T-helper 1 cell treated with Interleukin-12 subunit alpha and Interleukin-12 subunit beta and Interleukin-4 antibody, amounts not matched to agents 30 μg/mL and 1 μg/mL, for 36 hours (primary cell): ENCODE measurements at regions not wholly inside any gene's neighbourhood (a gene's known extent, or its start where the extent isn't known, plus 50 kb on each side); places are given as distances from the start of the nearest gene placed in this dataset.

ENCODE experiments used
- H3K27ac Mint-ChIP-seq: one replicate; pipeline ENCODE4 v1.8.0; 2021; ENCODE audit warnings: mild to moderate bottlenecking, mixed read lengths
- H3K27me3 Mint-ChIP-seq: one replicate; pipeline ENCODE4 v1.8.0; 2021; ENCODE audit warnings: low read depth, mixed read lengths
- H3K36me3 Mint-ChIP-seq: one replicate; pipeline ENCODE4 v1.8.0; 2021; ENCODE audit warnings: low read depth, mixed read lengths
- H3K4me1 Mint-ChIP-seq: one replicate; pipeline ENCODE4 v1.8.0; 2021; ENCODE audit warnings: low read depth, mixed read lengths
- H3K4me3 Mint-ChIP-seq: one replicate; pipeline ENCODE4 v1.8.0; 2021; ENCODE audit warnings: mild to moderate bottlenecking, moderate library complexity, mixed read lengths
- H3K9me3 Mint-ChIP-seq: one replicate; pipeline ENCODE4 v1.8.0; 2021; ENCODE audit warnings: mixed read lengths

DNA sequence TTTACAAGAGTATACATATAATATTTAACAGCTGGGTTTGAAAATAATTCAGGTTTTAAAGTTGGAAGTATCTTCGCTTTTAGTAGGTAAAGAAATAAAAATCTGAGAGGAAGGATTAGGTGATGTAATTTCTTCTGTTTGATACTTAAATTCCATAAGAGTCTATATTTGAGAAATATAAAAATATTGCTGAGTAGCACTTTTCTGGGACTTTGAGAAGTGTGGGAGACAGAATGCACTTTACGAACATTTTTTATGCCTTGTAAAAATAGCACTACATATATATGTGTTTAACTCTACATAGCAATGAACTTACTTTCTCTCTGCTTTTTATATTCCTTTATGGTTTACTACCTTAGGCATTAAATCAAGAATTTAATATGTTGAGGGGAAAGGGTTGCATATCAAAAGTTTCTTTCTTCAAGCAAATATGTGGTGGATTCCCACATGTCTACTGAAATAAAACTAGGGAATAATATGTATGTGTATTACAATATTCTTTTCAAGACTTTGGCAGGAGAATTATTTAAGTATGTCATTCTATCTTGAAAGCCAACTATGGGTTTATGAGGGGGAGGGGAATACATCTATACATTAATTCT is 266.7 kb upstream of the ADAMTS5 start:
- Mint-ChIP-seq H3K27me3 (no peaks in the 10 kb centered on the region), H3K4me1 (no peaks in the 10 kb centered on the region), H3K9me3 (no peaks in the 10 kb centered on the region), H3K4me3 (no peak overlapping the region), H3K27ac (no peak overlapping the region), H3K36me3 (no peaks in the 10 kb centered on the region)

DNA sequence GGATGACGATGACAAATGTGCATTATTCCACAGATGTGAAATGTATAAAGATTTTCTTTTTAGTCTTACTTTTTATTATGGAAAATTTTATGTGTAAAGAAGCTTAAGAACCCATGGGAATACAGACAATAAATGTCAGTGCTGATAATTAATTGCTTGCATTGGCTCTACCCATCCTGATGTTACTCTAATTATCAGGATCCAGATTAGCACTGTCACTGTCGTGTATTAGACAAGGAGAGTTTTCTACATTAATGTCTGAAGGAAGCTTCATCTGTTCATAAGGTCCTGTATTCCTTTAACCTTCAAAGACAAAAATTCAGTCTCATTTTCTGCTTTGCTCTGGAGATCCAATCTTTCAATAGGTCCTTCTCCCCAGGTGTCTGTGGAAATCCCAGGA is 259.1 kb upstream of the ADAMTS5 start:
- Mint-ChIP-seq H3K36me3 (no peaks in the 10 kb centered on the region), H3K27me3 (no peaks in the 10 kb centered on the region), H3K27ac (no peak overlapping the region), H3K4me1 (no peaks in the 10 kb centered on the region), H3K9me3 (peaks cover 4% of the 10 kb centered on the region), H3K4me3 (no peak overlapping the region)

DNA sequence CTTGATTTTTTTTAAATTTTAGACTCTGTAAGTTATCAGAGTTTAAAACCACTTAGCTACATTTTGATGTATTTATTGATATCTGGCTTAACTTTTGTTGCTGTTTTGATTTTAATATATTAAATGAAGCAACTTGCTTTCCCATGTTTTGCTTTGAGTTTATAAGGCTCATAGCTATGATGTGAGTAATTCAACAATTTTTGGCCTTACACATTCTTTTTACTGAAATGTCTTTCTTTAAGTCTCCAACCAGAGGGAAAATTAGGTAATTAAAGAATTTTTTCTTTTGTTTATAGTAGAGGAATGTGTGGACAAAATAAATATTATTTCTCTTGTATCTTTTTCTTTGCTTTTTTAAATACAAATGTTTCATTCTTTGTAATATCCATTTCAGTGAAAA is 258.3 kb upstream of the ADAMTS5 start:
- peaks cover 4% of the 10 kb centered on the region for H3K9me3 Mint-ChIP-seq
- no peaks in the 10 kb centered on the region for H3K4me1 Mint-ChIP-seq
- no peak overlapping the region for H3K4me3 Mint-ChIP-seq

DNA sequence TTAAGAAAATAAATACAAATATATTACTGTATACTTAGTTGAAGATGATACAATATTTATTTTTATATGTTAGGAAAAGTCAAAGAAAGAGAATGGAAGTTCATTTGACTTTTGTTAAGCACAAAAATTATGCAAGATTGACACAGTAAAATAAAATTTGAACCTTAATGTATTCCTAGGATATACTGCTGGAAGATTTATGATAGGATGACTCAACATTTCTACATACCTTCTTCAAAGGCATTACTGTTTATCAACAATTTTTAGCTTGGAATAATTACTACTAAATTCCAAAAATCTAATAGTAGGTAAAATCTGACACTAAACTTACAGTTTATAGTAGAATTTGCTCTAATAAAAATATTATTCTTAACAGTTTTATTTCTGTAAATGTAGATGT is 257.3 kb upstream of the ADAMTS5 start:
- peaks cover 4% of the 10 kb centered on the region for H3K9me3 Mint-ChIP-seq
- H3K27ac Mint-ChIP-seq, result no peak overlapping the region
- H3K36me3 Mint-ChIP-seq, result no peaks in the 10 kb centered on the region
- H3K27me3 Mint-ChIP-seq, result no peaks in the 10 kb centered on the region
- H3K4me1 Mint-ChIP-seq, result no peaks in the 10 kb centered on the region
- H3K4me3 Mint-ChIP-seq, result no peak overlapping the region

More for the DNA sequence above, 258.3 kb upstream of the ADAMTS5 start:
- no peaks in the 10 kb centered on the region for H3K27me3 Mint-ChIP-seq
- H3K36me3 Mint-ChIP-seq, result no peaks in the 10 kb centered on the region
- no peak overlapping the region for H3K27ac Mint-ChIP-seq

DNA sequence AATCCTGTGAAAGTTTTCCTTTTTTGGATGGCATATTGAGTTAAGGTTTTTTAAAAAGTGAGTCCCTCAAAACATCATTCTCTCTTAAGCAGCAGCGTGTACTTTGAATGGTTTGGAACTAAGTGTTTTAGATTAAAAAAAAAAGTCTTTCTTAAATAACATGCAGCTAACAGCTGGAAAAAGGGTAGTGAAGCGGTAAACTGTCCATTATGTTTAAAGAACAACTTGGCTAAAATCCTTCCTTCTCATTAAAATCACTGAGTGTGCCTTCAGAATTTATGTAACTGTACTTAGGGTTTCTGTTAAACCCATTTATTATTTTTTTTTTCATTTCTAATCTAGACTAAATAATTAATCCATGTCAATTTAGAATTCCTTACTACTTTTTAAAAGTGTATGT is 254.2 kb upstream of the ADAMTS5 start:
- Mint-ChIP-seq H3K4me1 (no peaks in the 10 kb centered on the region), H3K27me3 (no peaks in the 10 kb centered on the region), H3K27ac (no peak overlapping the region), H3K36me3 (no peaks in the 10 kb centered on the region), H3K9me3 (peaks cover 14% of the 10 kb centered on the region), H3K4me3 (no peak overlapping the region)

DNA sequence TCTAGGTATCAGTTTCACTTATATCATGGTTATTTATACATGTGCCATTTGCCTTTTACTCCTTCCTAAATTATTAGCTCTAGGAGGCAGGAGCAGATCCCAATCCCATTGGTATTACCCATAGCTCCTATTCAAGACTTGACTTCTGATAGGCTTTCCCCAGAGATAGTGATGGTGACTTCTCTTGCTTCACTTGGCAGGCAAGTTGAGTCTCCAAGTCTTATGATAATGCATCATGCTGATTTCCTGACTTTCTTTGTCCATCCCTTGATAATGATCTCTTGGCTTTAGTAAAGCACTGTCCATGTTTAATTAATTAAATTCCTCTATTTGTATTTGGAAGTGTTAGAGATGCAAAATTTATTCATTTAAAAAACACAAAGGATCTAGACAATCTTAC is 253.5 kb upstream of the ADAMTS5 start:
- Mint-ChIP-seq H3K27ac (no peak overlapping the region), H3K4me1 (no peaks in the 10 kb centered on the region), H3K36me3 (no peaks in the 10 kb centered on the region), H3K27me3 (no peaks in the 10 kb centered on the region), H3K9me3 (peaks cover 11% of the 10 kb centered on the region), H3K4me3 (no peak overlapping the region)

DNA sequence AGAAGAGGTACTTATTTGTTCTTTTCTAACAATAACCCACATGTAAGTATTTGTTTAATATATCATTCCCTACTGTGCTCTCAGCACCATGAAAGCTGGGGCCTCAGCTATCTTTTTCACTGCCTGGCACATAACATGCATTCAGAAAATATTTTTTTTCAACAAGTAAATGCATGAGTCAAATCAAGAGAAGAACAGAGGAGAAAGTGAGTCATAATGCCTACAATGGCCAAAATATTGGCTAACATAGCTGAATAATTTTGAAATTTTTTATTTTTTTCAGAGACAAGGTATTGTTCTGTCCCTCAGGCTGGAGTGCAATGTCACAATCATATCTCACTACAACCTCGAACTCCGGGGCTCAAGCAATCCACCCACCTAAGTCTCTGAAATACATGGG is 252.2 kb upstream of the ADAMTS5 start:
- Mint-ChIP-seq H3K4me1 (no peaks in the 10 kb centered on the region), H3K9me3 (peaks cover 10% of the 10 kb centered on the region), H3K36me3 (no peaks in the 10 kb centered on the region), H3K27me3 (no peaks in the 10 kb centered on the region), H3K4me3 (no peak overlapping the region), H3K27ac (no peak overlapping the region)

- Mint-ChIP-seq H3K27me3 (no peaks in the 10 kb centered on the region), H3K4me1 (no peaks in the 10 kb centered on the region), H3K36me3 (no peaks in the 10 kb centered on the region), H3K27ac (no peak overlapping the region), H3K4me3 (no peak overlapping the region), H3K9me3 (peaks cover 7% of the 10 kb centered on the region)
These were observed 246.4 kb upstream of the ADAMTS5 start for GRCh38 chr21:27213303-27213702.

DNA sequence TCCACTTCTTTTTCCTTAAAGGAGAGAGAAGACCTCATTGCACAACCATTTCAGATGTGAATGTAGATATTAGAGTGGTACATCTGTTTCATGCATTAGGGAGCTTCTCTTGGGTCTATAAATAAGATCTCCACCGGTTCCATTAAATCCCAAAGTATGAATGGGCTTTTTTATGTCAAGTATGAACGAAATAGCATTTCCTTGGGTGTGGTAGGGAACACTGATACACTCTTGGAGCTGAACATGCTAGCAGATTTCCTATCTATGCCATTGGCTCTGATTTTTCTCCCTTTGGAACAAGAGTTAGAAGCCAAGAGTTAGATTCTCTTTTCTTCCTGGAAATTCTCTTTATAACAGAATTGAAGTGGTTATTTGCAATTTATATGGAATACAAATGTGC is 245.6 kb upstream of the ADAMTS5 start:
- no peaks in the 10 kb centered on the region for H3K4me1 Mint-ChIP-seq
- no peaks in the 10 kb centered on the region for H3K36me3 Mint-ChIP-seq
- peaks cover 5% of the 10 kb centered on the region for H3K9me3 Mint-ChIP-seq
- no peaks in the 10 kb centered on the region for H3K27me3 Mint-ChIP-seq
- H3K27ac Mint-ChIP-seq, result no peak overlapping the region
- no peak overlapping the region for H3K4me3 Mint-ChIP-seq

DNA sequence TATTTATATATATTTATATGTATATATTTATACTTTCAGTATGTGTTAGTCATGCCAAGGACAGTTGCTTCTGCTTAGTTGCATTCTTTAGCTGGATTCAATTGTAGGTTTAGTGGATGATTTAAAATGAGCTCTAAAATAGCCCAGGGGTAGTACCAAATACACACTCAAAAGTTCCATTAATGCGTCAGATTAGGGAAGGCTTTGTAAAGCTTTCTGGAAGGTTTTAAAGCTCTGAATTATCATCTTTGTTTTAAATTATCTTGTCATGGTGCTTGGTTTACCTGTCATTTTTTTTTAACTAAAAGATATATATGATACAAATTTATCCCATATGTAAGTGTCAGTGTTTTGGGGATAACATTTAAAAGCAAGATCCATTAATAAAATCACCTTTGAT is 242.7 kb upstream of the ADAMTS5 start:
- Mint-ChIP-seq H3K36me3 (no peaks in the 10 kb centered on the region), H3K9me3 (peaks cover 11% of the 10 kb centered on the region), H3K27ac (no peak overlapping the region), H3K27me3 (no peaks in the 10 kb centered on the region), H3K4me3 (no peak overlapping the region), H3K4me1 (no peaks in the 10 kb centered on the region)

DNA sequence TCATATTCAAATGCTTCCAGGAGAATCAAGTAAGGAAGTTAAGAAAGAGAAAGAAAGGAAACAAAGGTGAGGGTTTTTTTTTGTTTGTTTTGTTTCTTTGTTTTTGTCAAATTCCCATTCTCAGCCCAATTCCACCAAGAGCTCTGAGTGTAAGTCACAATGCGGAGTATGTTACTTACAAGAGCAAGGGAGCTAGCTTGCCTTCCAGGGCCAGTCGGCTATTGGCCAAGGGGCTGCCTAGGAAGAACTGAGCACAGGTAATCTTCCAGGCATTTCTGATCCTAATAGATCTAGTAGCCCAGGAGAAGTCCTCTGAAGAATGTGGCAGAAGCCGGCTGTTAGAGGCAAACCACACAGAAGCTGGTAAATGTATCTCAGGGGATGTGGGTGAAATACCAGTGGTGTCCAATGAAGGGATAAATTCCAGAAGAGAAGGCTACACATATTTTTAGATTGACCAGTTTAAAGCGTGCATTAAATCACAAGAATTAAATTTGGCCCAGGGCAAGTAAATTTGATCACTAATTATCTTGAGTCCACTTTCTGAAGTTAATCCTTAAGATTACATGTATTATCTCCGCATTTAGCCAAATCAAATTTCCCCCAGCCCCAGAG is 239.6 kb upstream of the ADAMTS5 start:
- no peaks in the 10 kb centered on the region for H3K27me3 Mint-ChIP-seq
- H3K27ac Mint-ChIP-seq, result no peak overlapping the region
- H3K36me3 Mint-ChIP-seq, result no peaks in the 10 kb centered on the region
- H3K4me3 Mint-ChIP-seq, result no peak overlapping the region
- H3K4me1 Mint-ChIP-seq, result no peaks in the 10 kb centered on the region
- peaks cover 16% of the 10 kb centered on the region for H3K9me3 Mint-ChIP-seq

- H3K36me3 Mint-ChIP-seq, result no peaks in the 10 kb centered on the region
- no peaks in the 10 kb centered on the region for H3K4me1 Mint-ChIP-seq
- H3K27me3 Mint-ChIP-seq, result no peaks in the 10 kb centered on the region
- no peak overlapping the region for H3K27ac Mint-ChIP-seq
- H3K9me3 Mint-ChIP-seq, result peaks cover 20% of the 10 kb centered on the region
- no peak overlapping the region for H3K4me3 Mint-ChIP-seq
These were observed 235.4 kb upstream of the ADAMTS5 start for GRCh38 chr21:27202301-27202700.

DNA sequence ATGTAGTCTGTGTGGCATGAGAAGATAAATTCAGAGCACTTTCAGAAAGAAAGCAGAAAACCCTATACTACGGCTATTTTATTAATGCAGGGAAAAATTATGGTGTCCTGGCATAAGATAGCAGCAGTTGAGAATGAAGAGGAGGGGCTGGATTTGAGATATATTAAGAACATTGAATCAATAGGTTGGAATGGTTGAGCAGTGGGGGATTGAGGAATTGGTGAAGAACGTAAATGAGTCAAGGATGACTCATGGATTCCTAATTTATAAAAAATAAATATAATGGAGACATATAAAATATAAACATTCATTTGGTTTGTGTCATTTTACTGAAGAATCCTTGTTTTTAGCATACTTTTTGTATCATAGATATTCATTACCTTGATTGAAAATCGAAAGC is 234.3 kb upstream of the ADAMTS5 start:
- peaks cover 15% of the 10 kb centered on the region for H3K9me3 Mint-ChIP-seq

DNA sequence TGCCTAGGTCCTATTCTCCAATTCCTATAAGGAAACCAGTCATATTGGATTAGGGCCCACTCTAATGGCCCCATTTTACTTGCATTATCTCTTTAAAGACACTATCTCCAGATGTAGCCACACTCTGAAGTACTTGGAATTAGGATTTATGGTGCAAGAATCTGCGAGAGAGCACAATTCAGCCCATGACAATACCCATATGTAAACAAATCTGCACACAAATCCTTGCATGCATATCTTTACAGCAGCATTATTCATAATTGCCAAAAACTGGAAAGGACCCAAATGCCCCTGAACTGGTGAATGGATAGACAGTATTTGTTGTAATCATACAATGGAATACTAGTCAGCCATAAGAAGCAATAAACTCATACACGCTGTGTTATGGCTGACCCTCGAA is 229.8 kb upstream of the ADAMTS5 start:
- no peaks in the 10 kb centered on the region for H3K36me3 Mint-ChIP-seq
- no peaks in the 10 kb centered on the region for H3K4me1 Mint-ChIP-seq
- H3K27ac Mint-ChIP-seq, result no peak overlapping the region
- no peak overlapping the region for H3K4me3 Mint-ChIP-seq
- H3K27me3 Mint-ChIP-seq, result no peaks in the 10 kb centered on the region
- H3K9me3 Mint-ChIP-seq, result peaks cover 16% of the 10 kb centered on the region

More for the DNA sequence above, 234.3 kb upstream of the ADAMTS5 start:
- H3K27me3 Mint-ChIP-seq, result no peaks in the 10 kb centered on the region
- no peaks in the 10 kb centered on the region for H3K36me3 Mint-ChIP-seq
- no peaks in the 10 kb centered on the region for H3K4me1 Mint-ChIP-seq
- no peak overlapping the region for H3K4me3 Mint-ChIP-seq
- H3K27ac Mint-ChIP-seq, result no peak overlapping the region

DNA sequence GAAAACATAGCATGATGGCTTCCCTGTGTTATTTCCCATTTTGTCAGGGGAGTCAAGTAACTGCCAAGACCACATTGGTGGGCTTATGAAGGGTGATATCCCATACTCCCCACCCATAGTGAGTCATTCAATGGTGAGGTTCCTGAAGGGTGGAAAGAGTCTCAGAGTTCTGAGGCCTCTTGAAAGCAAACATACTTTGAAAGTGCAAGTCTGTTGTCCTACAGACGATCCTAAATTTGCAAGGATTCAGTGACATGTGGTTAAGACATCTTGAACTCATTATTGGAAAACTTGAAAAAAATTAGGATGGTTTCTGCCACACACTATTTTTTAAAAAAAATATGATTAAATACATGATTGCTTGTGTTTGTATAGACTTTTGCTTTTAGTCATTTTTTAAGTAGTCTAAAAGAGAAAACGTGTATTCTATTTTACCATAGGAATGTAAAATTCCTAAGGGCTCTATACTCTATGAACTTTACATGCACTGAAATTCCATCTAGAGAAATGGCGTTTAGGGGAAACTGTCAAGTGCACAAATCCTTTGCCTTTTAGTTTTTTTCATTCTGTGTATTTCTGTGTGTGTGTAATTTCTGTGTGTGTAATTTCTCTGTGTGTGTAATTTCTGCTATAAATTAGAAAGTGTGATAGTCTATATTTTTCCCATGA is 225.5 kb upstream of the ADAMTS5 start:
- Mint-ChIP-seq H3K36me3 (no peaks in the 10 kb centered on the region), H3K4me1 (no peaks in the 10 kb centered on the region), H3K4me3 (no peak overlapping the region), H3K9me3 (peaks cover 14% of the 10 kb centered on the region), H3K27ac (no peak overlapping the region), H3K27me3 (no peaks in the 10 kb centered on the region)
